ENCODE measurements at regions not wholly inside any gene's neighbourhood (a gene's known extent, or its start where the extent isn't known, plus 50 kb on each side); places are given as distances from the start of the nearest gene placed in this dataset.
A peak's percentile ranks its signal among the peaks of the same experiment; 100 is the strongest.

GRCh38 chr12:68449196-68449595 is 117.0 kb upstream of the MDM1 start:
- DNase-seq (ENCODE audit: low read depth in 2 of 2): no peak

DNA sequence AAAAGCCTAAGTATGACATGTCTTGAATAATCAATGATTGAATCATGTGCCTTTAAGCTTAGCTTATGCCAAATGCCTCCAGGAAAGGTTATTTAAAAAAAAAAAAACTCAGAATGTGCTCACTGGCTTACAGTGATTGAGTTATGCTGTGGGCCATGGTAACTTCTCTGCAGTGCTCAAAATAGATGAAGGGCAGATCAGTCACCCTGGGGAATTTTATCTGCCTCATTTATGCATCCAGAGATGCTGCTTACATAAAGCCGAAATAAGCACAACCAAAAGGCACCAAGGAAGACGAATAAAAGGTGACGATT is 118.7 kb upstream of the MDM1 start:
- DNase-seq (ENCODE audit: low read depth in 2 of 2): no peak

DNA sequence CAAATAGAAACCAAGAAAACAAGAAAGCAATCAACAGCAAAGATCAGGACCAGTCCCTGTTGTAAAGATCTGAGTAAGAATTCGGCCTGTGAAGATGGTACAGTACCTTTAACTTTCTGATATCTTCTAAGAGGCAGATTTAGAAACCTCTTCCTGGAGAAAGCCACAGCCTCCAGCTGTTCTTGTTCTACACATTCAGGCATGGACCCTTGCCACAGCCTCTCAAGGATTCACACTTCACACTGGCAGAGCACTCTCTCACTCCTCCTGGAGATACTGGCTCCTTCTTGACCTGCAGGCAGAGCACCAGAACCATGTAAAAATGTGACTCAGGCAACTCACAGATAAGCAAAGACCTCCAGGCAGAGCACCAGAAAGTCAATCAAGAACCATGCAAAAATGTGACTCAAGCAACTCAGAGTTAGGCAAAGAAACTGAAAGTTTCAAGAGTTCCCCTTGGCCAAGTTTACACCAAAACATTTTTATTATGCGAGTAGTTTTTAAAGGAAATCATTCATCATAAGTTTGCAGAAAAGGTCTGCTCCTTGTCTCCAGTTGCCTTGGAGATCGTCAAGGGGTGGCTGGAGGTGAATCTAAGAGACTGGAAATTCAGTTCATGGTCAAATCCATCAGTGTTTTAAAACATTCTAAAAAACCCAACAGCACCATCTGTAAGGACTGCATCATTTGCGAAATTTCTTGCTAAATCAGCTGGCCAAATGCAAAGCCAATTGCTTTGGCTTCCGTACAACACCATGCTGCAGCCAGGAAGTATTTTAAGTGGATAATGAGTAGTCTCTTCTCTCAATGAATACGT is 119.3 kb upstream of the MDM1 start:
- peak in 1 of 2 donors; percentile 9 for DNase-seq (ENCODE audit: low read depth in 2 of 2)

- no peak for DNase-seq (ENCODE audit: low read depth in 2 of 2)
Observed at GRCh38 chr12:68452078-68452715, 120.0 kb upstream of the MDM1 start.

DNA sequence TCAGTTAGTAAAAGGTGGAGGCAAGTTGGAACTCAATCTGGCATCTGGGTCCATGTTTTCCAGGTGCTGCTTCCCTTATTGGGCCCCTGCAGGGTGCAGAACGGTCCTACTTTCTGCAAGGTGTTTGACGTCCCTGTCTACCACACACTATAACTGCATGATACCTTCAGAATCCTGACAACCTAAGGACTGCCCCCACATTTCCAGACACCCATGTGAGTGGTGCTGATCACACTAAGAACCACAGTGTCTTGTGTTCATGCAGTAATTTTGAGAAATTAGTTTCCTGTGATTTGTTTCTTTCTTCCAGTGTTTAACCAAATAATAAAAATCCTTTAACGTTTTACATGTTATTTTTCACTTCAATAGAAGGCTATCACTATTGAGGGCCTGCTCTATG is 121.1 kb upstream of the MDM1 start:
- DNase-seq (ENCODE audit: low read depth in 2 of 2): no peak

GRCh38 chr12:68453876-68454275 is 121.7 kb upstream of the MDM1 start:
- no peak for DNase-seq (ENCODE audit: low read depth in 2 of 2)

- DNase-seq (ENCODE audit: low read depth in 2 of 2): no peak
Observed at GRCh38 chr12:68454892-68455291, 122.7 kb upstream of the MDM1 start.

- DNase-seq (ENCODE audit: low read depth in 2 of 2): no peak
Observed at GRCh38 chr12:68455691-68456345, 123.7 kb upstream of the MDM1 start.

GRCh38 chr12:68458866-68459265 is 126.7 kb upstream of the MDM1 start:
- no peak for DNase-seq (ENCODE audit: low read depth in 2 of 2)

GRCh38 chr12:68460236-68460635 is 128.1 kb upstream of the MDM1 start:
- DNase-seq (ENCODE audit: low read depth in 2 of 2): no peak

GRCh38 chr12:68461645-68462044 is 129.5 kb upstream of the MDM1 start:
- DNase-seq (ENCODE audit: low read depth in 2 of 2): no peak

DNA sequence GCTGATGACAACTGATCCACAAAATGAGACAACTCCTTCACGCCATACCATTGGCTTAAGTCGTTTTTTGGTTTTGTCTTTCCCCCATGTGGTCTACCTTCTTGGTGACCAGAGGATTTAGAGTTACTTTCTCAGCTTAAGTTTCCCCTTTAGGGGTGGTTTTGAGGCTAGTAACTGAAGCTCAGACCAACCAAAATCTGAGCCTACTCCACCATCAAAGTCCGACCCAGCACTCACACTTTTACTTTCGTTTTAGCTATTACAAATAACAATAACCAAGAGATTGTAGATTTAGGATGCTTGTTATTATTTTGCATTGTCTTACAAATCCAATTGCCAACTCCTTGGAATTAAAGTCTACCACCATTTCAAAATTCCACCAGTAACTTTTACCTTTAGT is 130.6 kb upstream of the MDM1 start:
- no peak for DNase-seq (ENCODE audit: low read depth in 2 of 2)

DNA sequence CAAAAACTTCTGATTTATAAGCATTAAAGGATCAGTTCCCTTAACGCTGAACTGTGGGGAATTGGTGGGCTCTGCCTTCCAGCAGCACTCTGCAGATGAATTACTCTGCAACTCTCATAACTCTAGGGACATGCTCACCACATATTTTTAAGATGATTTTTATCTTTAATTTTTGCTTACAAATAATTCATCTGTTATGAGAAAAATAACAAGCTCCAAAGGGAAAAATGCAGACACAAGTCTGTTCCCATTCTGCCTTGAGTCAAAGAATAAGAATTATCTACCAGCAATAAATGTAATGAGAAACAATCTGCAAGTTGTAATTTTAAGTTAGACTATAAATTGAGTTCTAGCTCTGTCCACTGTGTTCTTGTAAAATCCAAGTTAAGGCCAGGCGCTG is 133.1 kb upstream of the MDM1 start:
- DNase-seq (ENCODE audit: low read depth in 2 of 2): no peak

DNA sequence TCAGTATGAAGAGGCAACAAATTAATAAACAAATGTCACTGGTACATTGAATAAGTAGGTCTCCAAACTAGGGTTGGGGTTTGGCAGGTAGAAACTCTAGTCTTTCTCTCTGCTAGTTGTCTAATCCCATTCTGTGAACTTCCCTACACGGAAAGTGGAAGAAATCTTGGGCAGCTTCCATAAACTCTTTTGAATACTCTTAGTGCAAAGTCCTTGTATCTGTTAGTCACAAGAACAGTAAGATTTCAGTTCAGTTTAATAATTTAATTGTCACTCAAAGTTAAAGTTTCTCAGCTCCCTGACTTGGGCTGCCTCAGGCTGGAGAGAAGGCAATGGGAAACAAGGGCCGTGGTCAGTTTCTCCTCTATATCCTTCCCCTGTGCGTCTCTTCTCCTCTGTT is 135.4 kb upstream of the MDM1 start:
- DNase-seq (ENCODE audit: low read depth in 2 of 2): no peak

DNA sequence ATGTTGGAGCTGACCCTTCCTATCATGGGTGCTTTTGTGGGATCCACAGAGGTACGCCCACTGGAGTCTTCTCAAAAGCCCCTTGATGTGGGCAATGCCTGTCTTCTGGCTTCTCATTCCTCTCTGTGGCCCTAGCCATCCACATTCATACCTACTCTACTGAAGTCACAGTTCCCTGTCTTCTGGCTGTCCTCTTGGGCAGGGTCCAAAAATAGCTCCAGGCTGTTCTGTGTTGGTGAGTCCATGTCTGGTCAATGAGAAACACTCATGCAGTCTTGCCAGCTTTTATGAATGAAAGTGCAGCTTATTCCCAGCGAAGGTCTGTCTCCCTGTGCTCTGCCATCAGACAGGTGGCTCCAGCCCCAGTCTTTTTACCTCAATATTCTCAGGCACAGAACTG is 135.9 kb upstream of the MDM1 start:
- no peak for DNase-seq (ENCODE audit: low read depth in 2 of 2)

DNA sequence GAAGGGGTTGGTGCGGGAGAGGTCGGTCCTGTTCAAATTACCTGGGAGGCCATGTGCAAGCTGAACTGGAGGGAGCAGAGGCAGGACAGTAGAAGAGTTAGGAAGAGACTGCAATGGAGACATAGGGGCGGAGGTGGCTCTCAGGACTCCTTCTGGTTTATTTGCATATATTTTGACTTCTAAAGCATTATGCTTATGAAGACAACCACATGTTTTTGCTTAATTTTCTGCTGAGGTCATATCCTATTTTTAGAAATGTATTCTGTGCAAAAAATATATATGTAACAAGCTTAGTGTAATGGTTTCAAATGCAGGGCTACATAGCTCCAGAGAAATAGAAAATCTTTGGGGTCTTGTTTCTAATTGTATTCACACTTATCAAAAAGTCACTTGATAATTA is 137.0 kb upstream of the MDM1 start:
- no peak for DNase-seq (ENCODE audit: low read depth in 2 of 2)

- DNase-seq (ENCODE audit: low read depth in 2 of 2): no peak
Observed at GRCh38 chr12:68470664-68471328, 138.6 kb upstream of the MDM1 start.

- no peak for DNase-seq (ENCODE audit: low read depth in 2 of 2)
Observed at GRCh38 chr12:68474467-68475204, 136.1 kb upstream of the RAP1B start.

- DNase-seq (ENCODE audit: low read depth in 2 of 2): no peak
Observed at GRCh38 chr12:68476794-68477193, 133.9 kb upstream of the RAP1B start.

DNA sequence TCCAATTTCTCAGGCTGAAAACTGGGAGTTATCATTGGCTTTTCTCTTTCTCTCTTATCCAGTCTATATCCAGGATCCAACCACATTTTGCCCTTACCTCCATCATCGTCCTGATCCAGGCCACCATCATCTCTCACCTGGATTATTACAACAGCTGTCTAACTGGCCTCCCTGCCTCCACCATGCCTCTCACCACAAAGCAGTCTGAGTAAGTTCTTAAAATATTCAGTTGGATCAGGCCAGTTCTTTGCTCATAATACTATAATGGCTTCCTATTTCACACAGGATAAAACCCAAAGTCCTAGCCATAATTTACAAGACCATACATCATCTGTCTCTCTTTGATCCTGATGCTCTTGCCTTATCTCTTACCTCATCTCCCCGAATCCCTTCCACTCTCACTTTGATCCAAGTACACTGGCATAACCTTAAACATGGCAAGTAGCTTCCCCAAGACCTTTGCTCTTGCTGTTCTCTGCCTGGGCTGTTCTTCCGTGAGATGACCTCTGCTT is 133.4 kb upstream of the RAP1B start:
- DNase-seq (ENCODE audit: low read depth in 2 of 2): no peak

- DNase-seq (ENCODE audit: low read depth in 2 of 2): no peak
Observed at GRCh38 chr12:68477906-68478305, 132.8 kb upstream of the RAP1B start.

Measured in stimulated activated CD8-positive, alpha-beta memory T cell treated with anti-CD3 and anti-CD28 coated beads, Interleukin-2, amount 100 ng/mL, for 48 hours (primary cell).